Stimulated activated CD4-positive, alpha-beta T cell treated with anti-CD3 and anti-CD28 coated beads, TNF-alpha, amount 100 ng/mL, for 1 hour (primary cell): ENCODE measurements at regions not wholly inside any gene's neighbourhood (a gene's known extent, or its start where the extent isn't known, plus 50 kb on each side); places are given as distances from the start of the nearest gene placed in this dataset.
"Not testable (repeated sequence)": the region's sequence is repeated elsewhere in the genome, so short reads cannot be mapped to it uniquely, and the experiment has no call there.

Experiments
- DNase-seq, 3 donors: peaks; one replicate each; pipeline ENCODE4 v3.0.0-alpha.2; 2020; ENCODE audit warnings: low read depth in 3 of 3, low spot score in 1 of 3

DNA sequence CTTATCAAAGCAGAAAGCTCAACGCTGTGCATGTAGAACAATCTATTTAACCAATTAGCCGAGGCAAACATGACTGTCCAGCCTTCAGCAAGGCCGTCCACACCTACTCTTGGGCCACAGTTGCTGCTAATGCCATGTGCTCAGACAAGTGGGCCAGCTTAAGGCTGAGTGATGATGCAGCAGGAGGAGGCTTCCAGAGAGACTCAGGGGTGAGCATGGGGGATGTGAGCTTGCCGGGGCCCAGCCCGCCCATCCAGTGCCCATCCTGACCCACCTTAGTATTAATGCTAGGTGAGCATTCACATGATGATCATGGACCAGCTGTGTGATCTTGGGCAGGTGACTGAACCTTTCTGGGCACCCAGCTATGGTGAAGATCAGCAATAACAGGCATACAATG lies 150.1 kb downstream of the TPRA1 start:
- no peak for DNase-seq

DNA sequence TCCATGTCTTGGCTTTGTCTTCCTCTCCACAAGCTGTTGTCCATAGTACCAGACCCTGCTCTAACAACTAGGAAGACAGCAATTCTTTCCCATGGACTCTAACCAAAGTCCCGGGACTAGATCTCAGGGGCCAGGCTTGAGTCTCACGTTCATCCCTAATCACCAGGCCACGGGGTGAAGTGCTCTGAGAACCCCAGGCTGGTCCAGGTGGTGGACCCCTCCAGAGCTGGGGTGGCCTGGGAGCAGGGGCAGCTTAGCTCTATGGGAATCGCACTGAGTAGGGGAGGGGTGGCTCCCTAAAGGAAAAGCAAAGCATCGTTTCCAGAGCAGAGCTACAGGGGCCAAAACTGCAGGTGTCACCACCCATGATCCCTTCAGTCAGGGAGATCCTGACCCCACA lies 150.9 kb downstream of the TPRA1 start:
- no peak for DNase-seq

DNA sequence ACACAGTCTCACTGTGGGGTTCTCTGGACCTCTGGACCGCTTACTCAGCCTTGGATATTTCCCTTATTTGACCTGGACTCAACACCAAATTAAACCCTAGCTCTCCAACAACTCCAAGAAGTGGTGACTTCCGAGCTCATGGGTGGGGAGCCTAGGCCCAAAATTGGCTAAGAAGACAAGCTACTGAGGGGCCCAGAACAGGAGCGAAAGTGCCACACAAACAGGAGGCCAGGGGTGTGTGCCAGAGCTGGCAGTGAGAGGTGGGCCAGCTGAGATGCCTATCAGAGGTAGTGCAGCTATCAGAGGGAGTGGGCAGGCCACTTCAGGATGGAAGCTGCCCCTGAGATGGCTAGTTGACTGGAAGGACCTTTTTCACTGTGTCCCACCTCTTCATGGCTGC lies 151.1 kb upstream of the PRR20G start:
- no peak for DNase-seq

GRCh38 chr3:127438371-127438770 lies 150.5 kb upstream of the PRR20G start:
- DNase-seq: no peak

GRCh38 chr3:127435299-127435698 lies 147.5 kb upstream of the PRR20G start:
- DNase-seq: not testable (repeated sequence)

- DNase-seq: no peak
These were observed 143.2 kb upstream of the PRR20G start for GRCh38 chr3:127431066-127431465.

GRCh38 chr3:127428344-127428997 lies 140.6 kb upstream of the PRR20G start:
- no peak for DNase-seq

DNA sequence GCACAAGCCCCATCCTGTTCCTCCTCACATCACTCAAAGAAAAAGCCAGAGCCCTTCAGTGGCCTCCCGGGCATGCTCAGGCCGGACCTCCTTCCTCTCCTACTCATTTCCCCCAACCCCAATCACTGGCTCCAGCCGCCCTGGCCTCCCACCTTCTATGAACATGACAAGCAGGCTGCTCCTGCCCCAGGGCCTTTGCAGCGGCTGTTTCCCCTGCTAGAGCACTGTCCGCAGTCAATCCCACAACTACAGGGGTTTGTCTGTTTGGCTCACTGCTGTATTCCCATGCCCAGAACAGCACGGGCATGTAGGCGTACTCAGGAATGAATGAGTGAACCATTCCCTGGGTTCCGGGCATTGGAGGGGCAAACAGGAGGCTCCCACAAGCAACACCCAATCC lies 139.8 kb upstream of the PRR20G start:
- DNase-seq: no peak

DNA sequence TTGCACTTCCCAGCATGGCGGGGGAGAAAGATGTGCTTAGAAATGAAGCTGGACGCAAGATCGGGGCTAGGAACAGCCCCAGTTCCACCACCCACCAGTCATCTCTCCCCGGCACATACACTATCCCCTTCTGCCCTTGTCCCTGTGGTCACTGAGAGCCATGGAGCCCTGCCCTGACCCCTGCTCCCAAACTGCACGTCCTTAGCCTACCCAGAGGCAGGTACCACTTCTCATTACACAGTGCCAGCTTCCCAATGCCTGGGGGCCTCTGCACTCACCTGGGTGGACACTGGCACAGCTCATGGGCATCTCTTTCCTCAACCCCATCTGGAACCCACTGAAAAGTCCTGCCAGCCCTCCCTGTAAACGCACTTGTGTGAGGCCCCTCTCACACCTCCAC lies 139.3 kb upstream of the PRR20G start:
- DNase-seq: no peak

DNA sequence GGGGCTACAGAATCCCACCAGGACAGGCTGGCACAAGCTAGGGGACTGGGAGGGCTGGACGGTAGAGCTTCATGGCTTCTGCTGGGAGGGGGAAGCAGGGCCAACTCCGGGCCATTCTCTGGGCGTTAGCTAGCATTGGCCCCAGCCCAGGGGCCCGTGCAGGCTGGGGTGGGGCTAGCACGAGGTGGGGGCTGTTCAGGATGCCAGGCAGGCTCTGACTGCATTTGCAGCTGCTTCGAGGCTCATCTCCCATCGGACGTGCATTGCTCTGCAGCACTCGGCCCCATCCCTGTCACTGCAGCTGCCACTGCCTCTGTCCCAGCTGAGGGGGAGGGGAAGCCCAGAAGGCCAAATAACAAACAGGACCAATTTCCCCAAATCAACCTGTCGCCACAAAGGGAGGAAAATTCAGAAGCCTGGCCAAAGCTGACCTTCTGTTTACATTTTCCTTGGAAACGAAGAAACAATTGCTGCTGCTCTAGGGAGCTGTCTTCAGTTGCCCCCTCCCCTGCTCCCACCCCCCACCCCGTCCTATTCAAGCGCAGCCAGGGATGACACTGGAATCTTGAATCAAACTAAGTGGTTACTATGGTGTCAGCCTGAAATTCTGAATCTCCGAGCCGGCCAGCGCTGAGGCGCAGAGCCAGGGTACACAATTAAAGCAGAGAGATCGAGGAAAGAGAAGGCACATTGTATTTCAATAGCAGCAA lies 138.8 kb upstream of the PRR20G start:
- no peak for DNase-seq

- no peak for DNase-seq
These were observed 137.9 kb upstream of the PRR20G start for GRCh38 chr3:127425505-127426443.

- no peak for DNase-seq
These were observed 137.1 kb upstream of the PRR20G start for GRCh38 chr3:127424766-127425504.

- no peak for DNase-seq
These were observed 136.3 kb upstream of the PRR20G start for GRCh38 chr3:127423856-127424765.

GRCh38 chr3:127422663-127423375 lies 135.0 kb upstream of the PRR20G start:
- no peak for DNase-seq

- no peak for DNase-seq
These were observed 134.3 kb upstream of the PRR20G start for GRCh38 chr3:127421943-127422662.

- DNase-seq: no peak
These were observed 133.0 kb upstream of the PRR20G start for GRCh38 chr3:127420829-127421228.

GRCh38 chr3:127419641-127420553 lies 132.1 kb upstream of the PRR20G start:
- no peak for DNase-seq

GRCh38 chr3:127419182-127419581 lies 131.3 kb upstream of the PRR20G start:
- no peak for DNase-seq
